Fibroblast of skin of back (primary cell): ENCODE measurements at regions not wholly inside any gene's neighbourhood (a gene's known extent, or its start where the extent isn't known, plus 50 kb on each side); places are given as distances from the start of the nearest gene placed in this dataset.

Experiments
- DNase-seq: peaks from one replicate; pipeline ENCODE4 v3.0.0-alpha.2; 2013

GRCh38 chr7:118085000-118085399, 99.0 kb upstream of the LSM8 start:
- no peak for DNase-seq

GRCh38 chr7:118087126-118087525, 96.8 kb upstream of the LSM8 start:
- DNase-seq = no peak

- DNase-seq = no peak
These were observed 89.9 kb upstream of the LSM8 start for GRCh38 chr7:118094044-118094443.

- peak; percentile 5 for DNase-seq
These were observed 79.0 kb upstream of the LSM8 start for GRCh38 chr7:118104812-118105441.

GRCh38 chr7:118109607-118110006, 74.4 kb upstream of the LSM8 start:
- no peak for DNase-seq

- no peak for DNase-seq
These were observed 73.6 kb upstream of the LSM8 start for GRCh38 chr7:118110178-118110925.

- DNase-seq = no peak
These were observed 72.6 kb upstream of the LSM8 start for GRCh38 chr7:118111347-118111746.

- DNase-seq = no peak
These were observed 69.8 kb upstream of the LSM8 start for GRCh38 chr7:118114175-118114574.

GRCh38 chr7:118129041-118129795, 54.7 kb upstream of the LSM8 start:
- no peak for DNase-seq

GRCh38 chr7:118132764-118133163, 51.2 kb upstream of the LSM8 start:
- no peak for DNase-seq
